ENCODE measurements at regions not wholly inside any gene's neighbourhood (a gene's known extent, or its start where the extent isn't known, plus 50 kb on each side); places are given as distances from the start of the nearest gene placed in this dataset.
"Not testable (repeated sequence)": the region's sequence is repeated elsewhere in the genome, so short reads cannot be mapped to it uniquely, and the experiment has no call there.

DNA sequence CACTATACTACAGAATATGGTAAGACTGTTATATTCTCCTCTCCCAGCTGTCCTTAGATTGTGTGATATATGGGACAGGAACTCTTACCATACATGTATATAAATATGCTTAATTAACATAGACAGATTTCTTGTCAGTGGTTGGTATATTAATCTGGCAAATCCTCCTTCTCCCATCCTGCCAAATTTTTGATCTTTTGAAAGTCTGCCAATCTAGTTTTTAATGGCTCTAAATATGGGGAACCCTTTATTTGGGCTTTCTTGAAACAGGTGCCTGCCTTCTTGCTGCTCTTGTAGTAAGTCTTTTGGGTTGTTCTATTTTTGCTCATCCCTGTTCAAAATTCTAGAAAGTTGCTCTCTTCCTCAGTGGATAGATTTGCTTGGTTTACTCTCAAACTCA lies 63.5 kb downstream of the SPATA31D1 start:
- DNase-seq, result no peak

- no peak for DNase-seq
These were observed 65.9 kb downstream of the SPATA31D1 start for GRCh38 chr9:82054264-82055015.

DNA sequence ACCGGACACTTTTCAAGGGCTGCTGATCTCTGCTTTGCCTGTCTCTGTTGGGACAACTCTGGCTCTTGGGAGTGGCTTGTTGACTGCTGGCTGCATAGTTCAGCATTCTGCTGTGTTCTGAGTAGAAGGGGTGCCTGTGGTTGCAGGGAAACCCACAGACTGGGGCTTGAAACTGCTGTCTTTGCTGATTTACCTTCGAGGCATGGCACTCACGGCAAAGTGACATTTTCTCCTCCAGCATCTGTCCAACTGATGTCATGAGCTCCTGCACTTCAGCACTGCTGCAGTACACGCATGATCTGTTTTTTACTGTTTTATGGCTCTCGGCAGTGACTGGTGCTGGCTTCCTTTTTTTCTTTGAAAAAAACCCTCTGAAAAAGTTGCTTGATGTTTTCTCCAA lies 69.2 kb downstream of the SPATA31D1 start:
- DNase-seq, result no peak

GRCh38 chr9:82061801-82062200 lies 73.2 kb downstream of the SPATA31D1 start:
- not testable (repeated sequence) for DNase-seq

GRCh38 chr9:82062245-82062644 lies 73.7 kb downstream of the SPATA31D1 start:
- no peak for DNase-seq

- no peak for DNase-seq
These were observed 85.3 kb downstream of the SPATA31D1 start for GRCh38 chr9:82073551-82074543.

DNA sequence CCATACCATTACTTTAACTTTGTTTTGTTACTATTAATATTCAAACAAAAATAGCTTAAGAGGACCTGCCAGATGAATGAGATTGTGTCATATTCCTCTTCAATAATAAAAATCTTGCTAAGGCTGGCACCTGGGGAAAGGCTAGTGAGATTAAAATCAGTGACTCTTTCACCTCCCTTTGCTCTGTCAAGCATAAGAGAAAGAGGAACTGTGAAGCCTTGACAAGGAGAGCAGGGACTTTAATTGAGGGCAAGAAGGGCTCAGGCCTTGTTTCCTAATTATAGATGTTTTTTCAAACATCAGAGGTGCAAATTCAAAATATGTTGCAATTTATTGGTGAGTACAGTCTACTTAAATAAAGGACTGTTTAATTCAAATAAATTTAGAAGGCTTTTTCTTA lies 91.7 kb downstream of the SPATA31D1 start:
- no peak for DNase-seq

DNA sequence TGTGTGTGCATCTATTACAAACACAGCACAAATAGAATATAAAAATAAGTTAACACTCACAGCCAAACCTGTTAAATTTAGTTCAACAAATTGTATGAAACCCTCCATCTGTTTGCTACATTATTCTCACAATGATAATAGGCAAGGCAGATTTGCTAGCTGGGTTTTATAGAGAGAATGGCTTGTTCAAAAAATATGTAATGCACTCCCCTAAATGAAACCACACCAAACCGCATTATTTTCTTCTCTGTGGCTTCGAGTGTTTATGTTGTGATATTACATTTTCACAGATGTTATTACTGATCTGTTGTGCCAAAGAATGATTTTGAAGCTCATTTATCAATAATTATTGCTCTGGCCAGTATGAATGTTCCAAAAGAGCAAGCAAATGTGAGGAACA lies 92.9 kb downstream of the SPATA31D1 start:
- no peak for DNase-seq

- no peak for DNase-seq
These were observed 94.0 kb downstream of the SPATA31D1 start for GRCh38 chr9:82082563-82082962.

DNA sequence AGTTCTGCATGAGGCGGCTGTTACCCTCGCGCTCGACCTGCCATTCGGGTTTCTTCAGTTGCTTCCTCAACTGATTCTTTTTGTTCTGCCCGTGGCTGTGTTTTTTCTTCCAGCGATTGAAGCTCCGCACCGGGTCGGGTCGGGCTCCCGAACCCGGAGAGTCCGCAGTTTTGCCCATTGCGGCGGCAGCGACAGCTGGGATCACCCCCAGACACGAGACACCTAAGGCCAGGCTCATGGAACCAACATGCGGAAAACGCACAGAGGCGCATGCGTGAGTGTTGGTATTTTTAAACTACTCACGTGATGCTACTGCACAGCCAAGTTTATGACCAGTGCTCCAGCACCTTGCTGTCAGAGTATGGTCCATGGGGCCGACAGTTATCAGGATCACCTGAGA lies 100.0 kb downstream of the SPATA31D1 start:
- no peak for DNase-seq

- no peak for DNase-seq
These were observed 101.5 kb downstream of the SPATA31D1 start for GRCh38 chr9:82090046-82090445.

GRCh38 chr9:82091100-82091499 lies 102.5 kb downstream of the SPATA31D1 start:
- DNase-seq, result no peak

- DNase-seq, result no peak
These were observed 103.0 kb downstream of the SPATA31D1 start for GRCh38 chr9:82091610-82092009.

DNA sequence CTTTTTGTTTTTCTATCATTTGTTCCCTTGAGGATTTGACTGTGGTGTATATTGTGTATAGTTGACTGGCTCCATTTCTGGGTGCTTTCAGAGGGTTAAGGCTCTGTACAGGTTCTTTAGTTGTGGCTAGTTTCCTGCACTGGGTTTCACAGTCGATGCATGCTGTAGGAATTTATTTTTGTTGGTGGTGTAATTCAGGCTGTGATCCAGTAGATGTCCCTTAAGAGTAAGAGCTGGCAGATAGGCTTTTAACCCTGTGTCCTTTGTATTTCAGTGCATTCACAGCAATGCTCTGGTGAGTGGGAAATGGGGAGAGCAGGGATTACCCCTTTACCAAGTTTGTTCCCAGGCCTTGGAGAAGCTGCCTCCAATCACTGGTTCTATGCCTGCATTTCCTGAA lies 112.9 kb downstream of the SPATA31D1 start:
- DNase-seq, result no peak

DNA sequence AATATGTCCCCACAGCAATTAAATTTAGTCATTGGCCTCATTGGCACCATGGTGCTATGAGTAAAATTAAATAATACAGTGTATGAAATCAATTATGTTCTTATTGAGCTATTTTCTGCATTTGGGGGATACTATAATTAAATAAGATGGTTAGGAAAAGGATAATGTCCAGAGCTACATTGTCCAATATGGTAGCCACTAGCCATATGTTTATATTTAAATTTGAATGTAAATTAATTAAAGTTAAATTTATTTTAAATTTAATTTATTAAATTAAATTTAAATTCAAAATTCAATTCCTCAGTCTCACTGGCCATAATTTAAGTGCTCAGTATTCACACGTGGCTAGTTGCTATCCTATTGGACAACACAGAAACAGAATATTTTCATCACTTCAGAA lies 115.7 kb downstream of the SPATA31D1 start:
- no peak for DNase-seq

DNA sequence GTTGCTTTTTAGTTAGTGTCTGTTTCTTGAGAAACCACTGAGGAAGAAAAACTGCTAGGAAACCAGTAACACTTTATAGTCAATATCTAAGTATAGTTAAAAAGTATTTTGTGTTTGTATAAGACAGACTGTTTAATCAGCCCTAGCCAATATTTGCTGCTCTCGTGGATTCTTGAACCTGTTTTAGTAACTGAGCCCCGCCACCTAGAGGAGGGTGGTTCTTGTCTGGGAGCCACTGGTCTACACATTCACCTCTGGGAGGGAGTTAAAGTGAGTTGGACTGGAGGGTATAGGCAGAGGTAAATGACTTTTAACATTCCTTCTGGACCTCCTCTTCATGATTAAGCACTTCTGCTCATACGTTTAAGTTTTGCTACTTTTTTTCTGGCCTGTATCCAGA lies 117.2 kb downstream of the SPATA31D1 start:
- DNase-seq, result no peak

DNA sequence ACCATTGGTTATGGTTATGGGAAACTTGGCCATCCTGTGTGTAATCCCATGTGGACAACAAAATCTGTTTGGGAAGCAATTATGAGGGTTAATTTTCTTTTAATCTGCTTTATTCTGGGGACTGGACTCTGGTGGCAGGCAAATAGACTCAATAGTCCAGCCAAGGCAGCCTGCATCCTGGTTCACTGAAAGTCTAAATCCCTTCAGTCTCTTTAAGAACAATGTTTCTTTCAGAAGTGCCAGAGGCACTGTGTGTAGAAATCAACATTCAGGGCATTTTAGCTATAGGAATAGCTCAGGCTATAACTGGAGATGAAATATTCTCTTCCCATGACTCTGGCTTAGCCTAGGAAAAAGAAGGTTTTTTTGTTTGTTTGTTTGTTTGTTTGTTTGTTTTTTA lies 118.0 kb downstream of the SPATA31D1 start:
- DNase-seq, result no peak

- no peak for DNase-seq
These were observed 119.9 kb downstream of the SPATA31D1 start for GRCh38 chr9:82108474-82108873.

DNA sequence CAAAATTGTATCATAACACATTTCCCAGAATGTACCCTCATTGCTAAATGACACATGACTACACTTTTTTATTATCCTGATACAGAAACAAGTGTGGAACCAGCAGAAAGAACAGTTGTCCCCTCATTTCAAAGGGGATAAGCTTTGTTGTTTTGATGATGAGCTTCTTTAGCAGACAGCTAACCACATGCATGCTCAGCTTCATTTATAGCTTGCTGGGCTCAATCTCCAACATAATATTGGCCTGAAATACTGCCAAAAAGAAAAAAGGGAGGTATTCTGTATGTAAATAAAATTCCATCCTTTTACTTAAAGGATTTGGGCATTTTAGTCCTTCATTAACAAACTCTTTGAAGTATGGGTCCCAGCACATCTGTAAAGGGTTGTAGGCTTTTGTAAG lies 120.4 kb downstream of the SPATA31D1 start:
- no peak for DNase-seq

DNA sequence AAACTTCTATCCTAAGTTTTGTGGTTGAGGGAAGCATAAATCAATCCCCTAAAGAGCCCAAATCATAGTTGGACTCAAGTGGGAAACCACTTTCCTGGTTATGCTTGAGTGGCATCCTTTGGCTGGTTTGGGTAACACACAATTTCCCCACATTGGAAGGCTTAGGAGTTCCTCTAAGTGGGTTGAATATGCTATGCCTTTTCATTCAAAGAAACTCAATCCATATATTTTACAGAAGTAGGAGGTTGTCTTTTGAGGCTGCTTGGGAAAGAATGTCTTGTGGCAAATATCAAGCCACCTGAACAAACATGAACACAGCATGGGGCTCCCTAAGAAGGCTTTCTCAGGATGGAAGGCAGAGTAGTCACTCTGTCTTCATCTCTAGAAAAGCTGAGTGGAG lies 121.1 kb downstream of the SPATA31D1 start:
- no peak for DNase-seq

DNA sequence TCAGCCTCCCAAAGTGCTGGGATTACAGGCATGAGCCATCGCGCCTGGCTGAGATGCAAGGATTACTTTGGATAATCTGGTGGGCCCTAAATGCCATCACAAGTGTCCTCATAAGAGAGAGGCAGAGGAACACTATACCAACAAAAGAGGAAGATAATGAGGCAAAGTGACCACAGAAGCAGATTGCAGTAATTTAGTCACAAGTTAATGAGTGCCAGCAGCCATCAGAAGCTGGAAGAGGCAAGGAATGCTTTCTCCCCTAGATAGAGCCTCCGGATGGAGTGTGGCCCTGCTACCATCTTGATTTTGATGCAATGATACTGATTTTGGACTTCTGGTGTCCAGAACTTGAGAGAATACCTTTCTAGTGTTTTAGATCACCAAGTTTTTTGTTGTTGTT lies 122.3 kb downstream of the SPATA31D1 start:
- no peak for DNase-seq

DNA sequence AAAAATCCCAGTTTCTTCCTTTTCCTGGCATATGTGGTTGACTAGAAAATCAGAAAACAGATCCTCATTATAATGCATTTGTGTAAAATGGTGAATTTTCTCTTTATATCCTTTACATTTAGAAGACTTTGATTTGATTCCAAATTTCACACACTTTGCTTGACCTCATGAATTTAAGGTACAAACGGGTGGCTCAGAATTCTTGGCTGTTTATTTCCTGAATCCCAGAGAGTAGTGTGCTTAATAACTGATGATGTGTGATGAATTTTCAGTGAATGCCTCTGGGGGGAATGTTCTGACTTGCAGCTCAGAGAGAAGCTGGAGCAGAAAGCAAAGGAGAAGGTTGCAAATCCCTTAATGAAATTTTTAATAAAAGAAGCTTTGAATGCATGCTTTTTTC lies 126.8 kb downstream of the SPATA31D1 start:
- DNase-seq, result no peak

- DNase-seq, result no peak
These were observed 127.3 kb downstream of the SPATA31D1 start for GRCh38 chr9:82115900-82116299.

DNA sequence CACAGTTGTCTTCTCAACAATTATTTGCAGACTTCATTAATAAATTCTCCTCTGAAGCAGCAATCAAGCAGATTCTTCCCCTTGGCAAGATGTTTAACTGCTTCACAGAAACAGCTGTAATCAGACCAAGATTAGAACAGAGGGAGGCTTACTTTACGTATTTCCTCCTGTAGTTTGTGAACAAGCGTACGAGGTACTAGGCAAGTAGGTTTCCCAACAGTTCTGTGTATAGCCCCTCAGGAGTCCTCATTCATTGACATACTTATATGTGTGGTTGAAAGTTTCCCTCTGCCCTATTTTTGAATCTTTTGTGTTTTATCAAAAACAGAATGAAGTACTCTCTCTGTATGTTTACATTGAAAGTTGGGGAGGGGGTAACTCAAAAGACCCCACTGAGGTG lies 128.0 kb downstream of the SPATA31D1 start:
- DNase-seq, result peak; percentile 51

Data from skin of body (tissue), 1 donor.